ENCODE measurements at regions not wholly inside any gene's neighbourhood (a gene's known extent, or its start where the extent isn't known, plus 50 kb on each side); places are given as distances from the start of the nearest gene placed in this dataset.

DNA sequence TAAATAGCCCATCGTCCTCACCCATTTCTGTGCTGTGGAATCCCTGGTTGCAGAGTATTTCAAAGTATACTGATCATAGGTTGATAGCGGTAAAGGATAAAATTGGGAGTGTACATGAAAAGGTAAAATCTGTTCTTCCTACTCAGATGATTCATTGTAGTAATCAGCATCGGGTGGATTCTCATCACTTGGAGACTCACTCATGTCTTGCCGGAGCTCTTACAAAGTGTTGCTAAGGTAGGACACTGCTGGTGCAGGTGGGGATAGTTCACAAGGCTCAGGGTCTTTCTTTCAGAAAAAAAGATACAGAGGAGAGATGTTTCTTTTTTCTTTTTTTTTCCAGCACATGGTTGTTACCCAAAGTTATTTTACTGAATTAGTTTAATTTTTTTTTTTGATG lies 84.8 kb downstream of the MTNR1B start:
- FAIRE-seq (no peak), DNase-seq (ENCODE audit: extremely low read depth in 1 of 4, low spot score in 3 of 4) (no peak), ATAC-seq (no peak)
- Histone ChIP-seq H3K36me3 (ENCODE audit: control insufficient read depth, insufficient read depth, low read length) (no peaks in the 10 kb centered on the region), H2AFZ (ENCODE audit: low read depth, low read length) (no peak overlapping the region), H3K9me3 (replicated peaks; ENCODE audit: control insufficient read depth, insufficient read depth, low read depth, low read length) (no peaks in the 10 kb centered on the region), H3K27me3 (ENCODE audit: control insufficient read depth in 2 of 2, insufficient read depth in 2 of 2, low read length in 2 of 2) (no peaks in the 10 kb centered on the region), H3K4me3 (no peak overlapping the region), H3K79me2 (ENCODE audit: control insufficient read depth, insufficient read depth, low read length) (no peaks in the 10 kb centered on the region), H3K27ac (ENCODE audit: extremely low read depth, low read depth, low read length) (no peak overlapping the region), H4K20me1 (replicated peaks; ENCODE audit: control insufficient read depth, insufficient read depth, low read length) (no peaks in the 10 kb centered on the region), H3K9me1 (ENCODE audit: control insufficient read depth, insufficient read depth, low read length) (no peaks in the 10 kb centered on the region), H3K4me2 (ENCODE audit: insufficient read depth, low read length) (no peak overlapping the region), H3K9ac (ENCODE audit: insufficient read depth in 1 of 2, low read depth in 2 of 2, low read length in 2 of 2) (no peak overlapping the region), H3K4me1 (replicated peaks in 1 of 2; ENCODE audit: control insufficient read depth in 2 of 2, insufficient read depth in 2 of 2, low read length in 2 of 2) (no peaks in the 10 kb centered on the region)
- no TSS peak for BruUV-seq (replicated peaks)
- TF ChIP-seq MAFG (tag; conservative IDR thresholded peaks at IDR 0.05) (no peak), RHOXF2B (CRISPR knock-in tag; conservative IDR thresholded peaks at IDR 0.05) (no peak), E2F1 (CRISPR knock-in tag; IDR thresholded peaks at IDR 0.05) (no peak), RBM17 (IDR thresholded peaks at IDR 0.05; ENCODE audit: borderline replicate concordance, low read depth, low read length) (no peak), E2F3 (CRISPR knock-in tag; IDR thresholded peaks at IDR 0.05) (no peak), BACH1 (tag; IDR thresholded peaks at IDR 0.05) (no peak), HDAC6 (IDR thresholded peaks at IDR 0.05; ENCODE audit: low read depth, low read length) (no peak), ZEB2 (IDR thresholded peaks at IDR 0.05) (no peak), ZNF780A (CRISPR knock-in tag; IDR thresholded peaks at IDR 0.05) (no peak), HNRNPLL (IDR thresholded peaks at IDR 0.05; ENCODE audit: low read depth, low read length, poor library complexity, severe bottlenecking) (no peak), L3MBTL2 (IDR thresholded peaks at IDR 0.05) (no peak), ATF7 (IDR thresholded peaks at IDR 0.05) (no peak), NFIC (IDR thresholded peaks at IDR 0.05) (no peak)
- TF ChIP-seq, protein P1, sequence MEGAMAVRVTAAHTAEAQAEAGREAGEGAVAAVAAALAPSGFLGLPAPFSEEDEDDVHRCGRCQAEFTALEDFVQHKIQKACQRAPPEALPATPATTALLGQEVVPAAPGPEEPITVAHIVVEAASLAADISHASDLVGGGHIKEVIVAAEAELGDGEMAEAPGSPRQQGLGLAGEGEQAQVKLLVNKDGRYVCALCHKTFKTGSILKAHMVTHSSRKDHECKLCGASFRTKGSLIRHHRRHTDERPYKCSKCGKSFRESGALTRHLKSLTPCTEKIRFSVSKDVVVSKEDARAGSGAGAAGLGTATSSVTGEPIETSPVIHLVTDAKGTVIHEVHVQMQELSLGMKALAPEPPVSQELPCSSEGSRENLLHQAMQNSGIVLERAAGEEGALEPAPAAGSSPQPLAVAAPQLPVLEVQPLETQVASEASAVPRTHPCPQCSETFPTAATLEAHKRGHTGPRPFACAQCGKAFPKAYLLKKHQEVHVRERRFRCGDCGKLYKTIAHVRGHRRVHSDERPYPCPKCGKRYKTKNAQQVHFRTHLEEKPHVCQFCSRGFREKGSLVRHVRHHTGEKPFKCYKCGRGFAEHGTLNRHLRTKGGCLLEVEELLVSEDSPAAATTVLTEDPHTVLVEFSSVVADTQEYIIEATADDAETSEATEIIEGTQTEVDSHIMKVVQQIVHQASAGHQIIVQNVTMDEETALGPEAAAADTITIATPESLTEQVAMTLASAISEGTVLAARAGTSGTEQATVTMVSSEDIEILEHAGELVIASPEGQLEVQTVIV (CRISPR knock-in tag; IDR thresholded peaks at IDR 0.05; ENCODE audit: borderline replicate concordance) = no peak
- TF ChIP-seq, protein P2, sequence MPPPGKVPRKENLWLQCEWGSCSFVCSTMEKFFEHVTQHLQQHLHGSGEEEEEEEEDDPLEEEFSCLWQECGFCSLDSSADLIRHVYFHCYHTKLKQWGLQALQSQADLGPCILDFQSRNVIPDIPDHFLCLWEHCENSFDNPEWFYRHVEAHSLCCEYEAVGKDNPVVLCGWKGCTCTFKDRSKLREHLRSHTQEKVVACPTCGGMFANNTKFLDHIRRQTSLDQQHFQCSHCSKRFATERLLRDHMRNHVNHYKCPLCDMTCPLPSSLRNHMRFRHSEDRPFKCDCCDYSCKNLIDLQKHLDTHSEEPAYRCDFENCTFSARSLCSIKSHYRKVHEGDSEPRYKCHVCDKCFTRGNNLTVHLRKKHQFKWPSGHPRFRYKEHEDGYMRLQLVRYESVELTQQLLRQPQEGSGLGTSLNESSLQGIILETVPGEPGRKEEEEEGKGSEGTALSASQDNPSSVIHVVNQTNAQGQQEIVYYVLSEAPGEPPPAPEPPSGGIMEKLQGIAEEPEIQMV (tag; conservative IDR thresholded peaks at IDR 0.05; ENCODE audit: low read depth) = no peak
- TF ChIP-seq, protein P3, sequence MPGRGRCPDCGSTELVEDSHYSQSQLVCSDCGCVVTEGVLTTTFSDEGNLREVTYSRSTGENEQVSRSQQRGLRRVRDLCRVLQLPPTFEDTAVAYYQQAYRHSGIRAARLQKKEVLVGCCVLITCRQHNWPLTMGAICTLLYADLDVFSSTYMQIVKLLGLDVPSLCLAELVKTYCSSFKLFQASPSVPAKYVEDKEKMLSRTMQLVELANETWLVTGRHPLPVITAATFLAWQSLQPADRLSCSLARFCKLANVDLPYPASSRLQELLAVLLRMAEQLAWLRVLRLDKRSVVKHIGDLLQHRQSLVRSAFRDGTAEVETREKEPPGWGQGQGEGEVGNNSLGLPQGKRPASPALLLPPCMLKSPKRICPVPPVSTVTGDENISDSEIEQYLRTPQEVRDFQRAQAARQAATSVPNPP (IDR thresholded peaks at IDR 0.05; ENCODE audit: borderline replicate concordance, insufficient read depth, insufficient read length) = no peak
- in situ Hi-C loops (cut with MboI) (no loop called here), intact Hi-C loops (cut with micrococcal nuclease) (no loop called here)
- WGBS (ENCODE audit: insufficient coverage, low coverage, missing lambda C conversion rate) = 2% methylated on average over 4 of the region's 4 CpGs
- ChIA-PET CTCF (ENCODE audit: low intra/inter-chr PET ratio) (no interaction called here), POLR2A (no interaction called here)
